ENCODE measurements at regions not wholly inside any gene's neighbourhood (a gene's known extent, or its start where the extent isn't known, plus 50 kb on each side); places are given as distances from the start of the nearest gene placed in this dataset.

- Histone ChIP-seq H3K9me3 (peaks cover 0 to 12% (median 0%) of the 10 kb centered on the region in 4 donors), H3K4me3 (no peak overlapping the region), H3K4me1 (no peaks in the 10 kb centered on the region), H3K27me3 (no peaks in the 10 kb centered on the region), H3K27ac (no peak overlapping the region), H3K36me3 (no peaks in the 10 kb centered on the region)
- no peak for DNase-seq
- TF ChIP-seq POLR2A (IDR thresholded peaks at IDR 0.05), result no peak
- no peak for TF ChIP-seq CTCF (IDR thresholded peaks at IDR 0.05)
Observed at GRCh38 chr15:38153781-38154180, 98.9 kb upstream of the SPRED1 start.

GRCh38 chr15:38154255-38154654 lies 98.4 kb upstream of the SPRED1 start:
- Histone ChIP-seq H3K27ac (no peak overlapping the region), H3K4me1 (no peaks in the 10 kb centered on the region), H3K27me3 (no peaks in the 10 kb centered on the region), H3K36me3 (no peaks in the 10 kb centered on the region), H3K4me3 (no peak overlapping the region), H3K9me3 (peaks cover 0 to 12% (median 0%) of the 10 kb centered on the region in 4 donors)
- TF ChIP-seq CTCF (IDR thresholded peaks at IDR 0.05) (no peak), POLR2A (IDR thresholded peaks at IDR 0.05) (no peak)
- DNase-seq, result no peak

GRCh38 chr15:38154837-38155236 lies 97.8 kb upstream of the SPRED1 start:
- Histone ChIP-seq H3K4me3 (no peak overlapping the region), H3K27ac (no peak overlapping the region), H3K4me1 (no peaks in the 10 kb centered on the region), H3K36me3 (no peaks in the 10 kb centered on the region), H3K9me3 (peaks cover 0 to 12% (median 0%) of the 10 kb centered on the region in 4 donors), H3K27me3 (no peaks in the 10 kb centered on the region)
- no peak for DNase-seq
- TF ChIP-seq POLR2A (IDR thresholded peaks at IDR 0.05), result no peak
- no peak for TF ChIP-seq CTCF (IDR thresholded peaks at IDR 0.05)

- Histone ChIP-seq H3K4me1 (peaks cover 0 to 7% (median 0%) of the 10 kb centered on the region in 4 donors), H3K27me3 (no peaks in the 10 kb centered on the region), H3K36me3 (no peaks in the 10 kb centered on the region), H3K9me3 (no peaks in the 10 kb centered on the region), H3K27ac (no peak overlapping the region), H3K4me3 (no peak overlapping the region)
- DNase-seq, result no peak
- no peak for TF ChIP-seq CTCF (IDR thresholded peaks at IDR 0.05)
Observed at GRCh38 chr15:38163658-38164057, 89.0 kb upstream of the SPRED1 start.

- H3K4me1 ChIP-seq, result peaks cover 0 to 7% (median 0%) of the 10 kb centered on the region in 4 donors
- no peaks in the 10 kb centered on the region for H3K9me3 ChIP-seq
- DNase-seq, result no peak
- H3K4me3 ChIP-seq, result no peak overlapping the region
- no peak overlapping the region for H3K27ac ChIP-seq
- no peaks in the 10 kb centered on the region for H3K36me3 ChIP-seq
- no peaks in the 10 kb centered on the region for H3K27me3 ChIP-seq
- TF ChIP-seq CTCF (IDR thresholded peaks at IDR 0.05), result no peak
- no peak for TF ChIP-seq POLR2A (IDR thresholded peaks at IDR 0.05)
Observed at GRCh38 chr15:38164061-38164460, 88.6 kb upstream of the SPRED1 start.

GRCh38 chr15:38164507-38164906 lies 88.1 kb upstream of the SPRED1 start:
- Histone ChIP-seq H3K27ac (no peak overlapping the region), H3K36me3 (no peaks in the 10 kb centered on the region), H3K9me3 (no peaks in the 10 kb centered on the region), H3K27me3 (no peaks in the 10 kb centered on the region), H3K4me3 (no peak overlapping the region), H3K4me1 (peaks cover 0 to 7% (median 0%) of the 10 kb centered on the region in 4 donors)
- no peak for DNase-seq
- no peak for TF ChIP-seq POLR2A (IDR thresholded peaks at IDR 0.05)
- TF ChIP-seq CTCF (IDR thresholded peaks at IDR 0.05), result no peak

Data from Peyer's patch (tissue), 4 donors.